A549 (cell line): ENCODE measurements at regions not wholly inside any gene's neighbourhood (a gene's known extent, or its start where the extent isn't known, plus 50 kb on each side); places are given as distances from the start of the nearest gene placed in this dataset.

Experiments
- ATAC-seq, 2 experiments: fragments of 200-7000 bp in 1 of 2; fragments of >200 bp in 1 of 2; cut with Nextera tagmentation in 1 of 2; cut with Tn5 transposase in 1 of 2; 3 replicates each; pipeline versions ENCODE4 v1.8.0 to v1.9.1; 2018 to 2020; ENCODE audit warnings: mild to moderate bottlenecking in 1 of 2, moderate library complexity in 1 of 2
- CTCF ChIA-PET: fragments of 300-600 bp; sonication (Branson Sonifier 250); formaldehyde crosslinking; extraction: SDS; loops from one replicate; lab custom pipeline; 2021; ENCODE audit warnings: antibody characterized with exemption, inconsistent platforms; lab: Yijun Ruan, JAX
- POLR2A ChIA-PET: fragments of 350-600 bp; formaldehyde crosslinking; extraction: SDS; loops from one replicate; lab custom pipeline; 2021; ENCODE audit warnings: antibody characterized with exemption, inconsistent platforms; lab: Yijun Ruan, JAX
- DNase-seq, 2 experiments: peaks; one replicate each; pipeline versions ENCODE4 v3.0.0 to v3.0.0-alpha.2; 2011 to 2016; ENCODE audit warnings: low read depth in 1 of 2, low spot score in 1 of 2
- FAIRE-seq: peaks from 2 replicates; lab custom pipeline; 2011; peaks lifted over from hg19 to GRCh38; lab: Jason Lieb, UNC
- H3K27ac ChIP-seq, 2 experiments: fragments of >200 bp; sonication (Bioruptor Twin); formaldehyde crosslinking; 3 replicates each; pipeline ENCODE4 v1.5.1; 2016 to 2017
- H3K4me1 ChIP-seq: fragments of >200 bp; sonication (Bioruptor Twin); formaldehyde crosslinking; 3 replicates; pipeline ENCODE4 v1.6.1; 2016
- H3K4me2 ChIP-seq: fragments of >200 bp; sonication (Bioruptor Twin); formaldehyde crosslinking; 3 replicates; pipeline ENCODE4 v1.6.1; 2016
- H3K4me3 ChIP-seq: fragments of >200 bp; sonication (Bioruptor Twin); formaldehyde crosslinking; 3 replicates; pipeline ENCODE4 v1.5.1; 2016
- H3K9me3 ChIP-seq: fragments of >200 bp; sonication (Bioruptor Twin); formaldehyde crosslinking; 3 replicates; pipeline ENCODE4 v1.6.1; 2016
- CHD4 ChIP-seq: fragments of 200-600 bp; sonication (generic); IDR thresholded peaks from 2 replicates; pipeline ENCODE4 v1.6.1; 2016; ENCODE audit warnings: antibody characterized with exemption, mild to moderate bottlenecking, borderline replicate concordance
- CTCF ChIP-seq: fragments of >200 bp; sonication (Bioruptor Twin); formaldehyde crosslinking; IDR thresholded peaks from 3 replicates; pipeline ENCODE4 v1.5.1; 2016
- EHMT2 ChIP-seq: fragments of 200-600 bp; sonication (generic); IDR thresholded peaks from 2 replicates; pipeline ENCODE4 v1.6.1; 2016; ENCODE audit warnings: antibody characterized with exemption, low read depth, mild to moderate bottlenecking, moderate library complexity
- EP300 ChIP-seq, 2 experiments: fragments of >200 bp; sonication (Bioruptor Twin); formaldehyde crosslinking; IDR thresholded peaks; 2 replicates in 1 of 2; 3 replicates in 1 of 2; pipeline ENCODE4 v1.6.1; 2016 to 2017
- ESRRA ChIP-seq: fragments of 150-350 bp; IDR thresholded peaks from 2 replicates; pipeline ENCODE4 v1.6.1; 2014; ENCODE audit warnings: mild to moderate bottlenecking, low read length, borderline replicate concordance
- FOSB ChIP-seq: fragments of 250-450 bp; sonication (Bioruptor Pico); IDR thresholded peaks from 2 replicates; pipeline ENCODE4 v1.5.0; 2020; ENCODE audit warnings: mild to moderate bottlenecking, moderate library complexity
- GATA3 ChIP-seq: IDR thresholded peaks from 2 replicates; pipeline ENCODE4 v1.6.1; 2012; ENCODE audit warnings: borderline replicate concordance
- HDAC2 ChIP-seq: fragments of 200-600 bp; sonication (generic); IDR thresholded peaks from 2 replicates; pipeline ENCODE4 v1.6.1; 2016
- HOXB13 ChIP-seq: fragments of 250-450 bp; sonication (Bioruptor Pico); IDR thresholded peaks from 2 replicates; pipeline ENCODE4 v1.5.0; 2020; ENCODE audit warnings: low read depth, mild to moderate bottlenecking, moderate library complexity
- JUN ChIP-seq, 2 experiments: fragments of >200 bp; sonication (Bioruptor Twin); formaldehyde crosslinking; IDR thresholded peaks; 2 replicates in 1 of 2; 3 replicates in 1 of 2; pipeline ENCODE4 v1.6.1; 2016 to 2017
- MYC ChIP-seq: IDR thresholded peaks from 2 replicates; pipeline ENCODE4 v1.6.1; 2012; ENCODE audit warnings: mild to moderate bottlenecking, inconsistent platforms, low read length, improper control_type of control experiment, borderline replicate concordance
- NFE2L2 ChIP-seq: fragments of 150-350 bp; conservative IDR thresholded peaks from 2 replicates; pipeline ENCODE4 v1.6.1; 2014; ENCODE audit warnings: low read length
- PBX3 ChIP-seq: IDR thresholded peaks from 2 replicates; pipeline ENCODE4 v1.6.1; 2012
- POLR2AphosphoS2 ChIP-seq: conservative IDR thresholded peaks from 2 replicates; pipeline ENCODE4 v1.6.1; 2012; ENCODE audit warnings: low read length, improper control_type of control experiment, inconsistent platforms
- RAD21 ChIP-seq, 2 experiments: fragments of >200 bp in 1 of 2; sonication (Bioruptor Twin) in 1 of 2; formaldehyde crosslinking in 1 of 2; IDR thresholded peaks in 1 of 2; conservative IDR thresholded peaks in 1 of 2; 2 replicates in 1 of 2; 3 replicates in 1 of 2; pipeline ENCODE4 v1.6.1; 2012 to 2018; ENCODE audit warnings: inconsistent platforms in 1 of 2
- RARB ChIP-seq: fragments of 250-450 bp; sonication (Bioruptor Pico); IDR thresholded peaks from 2 replicates; pipeline ENCODE4 v1.8.0; 2021; ENCODE audit warnings: mild to moderate bottlenecking, moderate library complexity
- REST ChIP-seq: fragments of 200-600 bp; sonication (generic); IDR thresholded peaks from 2 replicates; pipeline ENCODE4 v1.6.1; 2016; ENCODE audit warnings: antibody characterized with exemption, mild to moderate bottlenecking, moderate library complexity
- RNF2 ChIP-seq: fragments of 200-600 bp; sonication (generic); IDR thresholded peaks from 2 replicates; pipeline ENCODE4 v1.6.1; 2016; ENCODE audit warnings: low read depth, mild to moderate bottlenecking, antibody characterized with exemption, moderate library complexity, borderline replicate concordance
- SMC3 ChIP-seq: fragments of >200 bp; sonication (Bioruptor Twin); formaldehyde crosslinking; IDR thresholded peaks from 3 replicates; pipeline ENCODE4 v1.6.1; 2018; ENCODE audit warnings: inconsistent platforms
- TFCP2L1 ChIP-seq: fragments of 250-450 bp; sonication (Bioruptor Pico); IDR thresholded peaks from 2 replicates; pipeline ENCODE4 v1.5.0; 2021; ENCODE audit warnings: mild to moderate bottlenecking
- ZC3H11A ChIP-seq: fragments of 450-650 bp; IDR thresholded peaks from 2 replicates; pipeline ENCODE4 v1.6.1; 2014; ENCODE audit warnings: antibody characterized with exemption, mild to moderate bottlenecking
- WGBS: methylation state at CpG from one replicate; pipeline ENCODE4 v1.1.6; 2017; ENCODE audit errors: missing lambda C conversion rate; 5-methylcytosine and 5-hydroxymethylcytosine counted together
- TF ChIP-seq, protein P1 (sequence below): fragments of 250-450 bp; sonication (Bioruptor Pico); IDR thresholded peaks from 2 replicates; pipeline ENCODE4 v1.5.0; 2021; ENCODE audit warnings: mild to moderate bottlenecking, moderate library complexity, borderline replicate concordance
- TF ChIP-seq, protein P2 (sequence below): IDR thresholded peaks from 2 replicates; pipeline ENCODE4 v1.6.1; 2012; ENCODE audit warnings: low read depth, borderline replicate concordance

DNA sequence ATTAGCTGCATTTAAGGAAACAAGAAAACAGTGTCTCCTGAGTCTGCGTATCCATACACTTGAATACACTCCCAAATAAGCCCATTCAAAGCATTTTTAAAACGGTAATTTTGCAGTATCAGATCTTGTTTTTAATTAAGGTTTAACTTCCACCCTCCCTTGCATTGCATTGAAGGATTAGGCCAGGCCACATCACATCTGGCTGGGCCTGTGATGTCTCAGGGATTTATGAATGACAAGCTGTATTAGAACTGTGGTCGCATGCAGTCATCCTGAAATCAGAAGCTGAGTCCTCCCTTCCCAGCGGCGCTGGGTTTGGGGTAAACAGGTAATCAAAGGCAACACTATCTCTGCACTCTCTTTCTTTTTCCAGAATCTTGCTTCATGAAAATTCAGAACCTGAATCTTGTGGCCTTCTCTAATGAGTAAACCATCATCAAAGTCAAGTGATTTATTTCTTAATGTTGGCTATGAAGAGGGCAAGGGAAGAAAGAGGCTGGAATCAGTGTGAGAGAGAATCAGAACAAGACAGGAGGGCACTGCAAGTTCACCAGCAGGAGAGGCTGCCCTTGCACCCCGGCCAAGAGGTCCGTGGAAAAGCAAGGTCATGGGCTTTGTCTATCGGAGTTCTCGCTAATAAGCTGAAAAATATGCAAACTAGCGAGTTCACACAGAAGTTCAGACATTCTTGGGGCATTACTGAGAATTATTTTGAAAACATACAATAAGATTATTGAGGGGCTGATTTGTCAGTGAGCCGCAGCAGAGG, 80.0 kb upstream of the ZSWIM6 start:
- CTCF ChIA-PET, result interaction anchor here (0.7 to 0.8 kb wide), 2 partner anchors 9 to 572 kb away, joined by 3 read pairs; no protein-coding TSS in a partner anchor
- Histone ChIP-seq H3K9me3 (peaks cover 6% of the 10 kb centered on the region; the same call in 1 of the 3 replicates), H3K4me3 (no peak overlapping the region), H3K4me1 (peaks cover 13% of the 10 kb centered on the region; the same call in 2 of the 3 replicates)
- no peak for ATAC-seq
- no peak for TF ChIP-seq MYC
- TF ChIP-seq CTCF, result no peak
- no peak for TF ChIP-seq TFCP2L1 (CRISPR knock-in tag)
- TF ChIP-seq REST, result no peak
- no peak for TF ChIP-seq CHD4
- TF ChIP-seq JUN (IDR thresholded peaks at IDR 0.05), result no peak
- no peak for TF ChIP-seq POLR2AphosphoS2
- no peak for TF ChIP-seq RNF2
- TF ChIP-seq NFE2L2, result no peak
- TF ChIP-seq GATA3, result no peak
- TF ChIP-seq EHMT2, result no peak
- no peak for TF ChIP-seq FOSB (CRISPR knock-in tag)
- TF ChIP-seq, all 56 proteins: peak for 0
- FAIRE-seq, result no peak
- H3K4me2 ChIP-seq, result no peak overlapping the region
- no peak overlapping the region for H3K27ac ChIP-seq
- DNase-seq, result no peak
- POLR2A ChIA-PET, result no interaction called here
- WGBS, result 88% methylated on average over 11 of the region's 11 CpGs

DNA sequence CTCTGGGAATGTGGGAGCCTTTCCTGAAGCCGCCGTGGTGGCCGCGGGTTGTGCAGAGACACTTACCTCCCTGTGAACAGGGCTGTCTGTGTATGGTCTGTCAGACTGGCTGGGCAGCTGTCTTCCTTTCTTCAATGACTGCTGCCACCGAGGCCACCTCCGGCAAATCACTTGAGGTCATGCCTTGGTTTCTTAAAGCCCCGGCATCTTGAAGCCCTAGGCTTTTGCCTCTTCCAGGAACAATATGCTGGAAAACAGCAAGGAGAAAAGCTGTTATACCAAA, 79.5 kb upstream of the ZSWIM6 start:
- FAIRE-seq, result no peak
- 94% methylated on average over 7 of the region's 7 CpGs for WGBS
- TF ChIP-seq, protein P1, sequence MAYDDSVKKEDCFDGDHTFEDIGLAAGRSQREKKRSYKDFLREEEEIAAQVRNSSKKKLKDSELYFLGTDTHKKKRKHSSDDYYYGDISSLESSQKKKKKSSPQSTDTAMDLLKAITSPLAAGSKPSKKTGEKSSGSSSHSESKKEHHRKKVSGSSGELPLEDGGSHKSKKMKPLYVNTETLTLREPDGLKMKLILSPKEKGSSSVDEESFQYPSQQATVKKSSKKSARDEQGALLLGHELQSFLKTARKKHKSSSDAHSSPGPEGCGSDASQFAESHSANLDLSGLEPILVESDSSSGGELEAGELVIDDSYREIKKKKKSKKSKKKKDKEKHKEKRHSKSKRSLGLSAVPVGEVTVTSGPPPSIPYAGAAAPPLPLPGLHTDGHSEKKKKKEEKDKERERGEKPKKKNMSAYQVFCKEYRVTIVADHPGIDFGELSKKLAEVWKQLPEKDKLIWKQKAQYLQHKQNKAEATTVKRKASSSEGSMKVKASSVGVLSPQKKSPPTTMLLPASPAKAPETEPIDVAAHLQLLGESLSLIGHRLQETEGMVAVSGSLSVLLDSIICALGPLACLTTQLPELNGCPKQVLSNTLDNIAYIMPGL (CRISPR knock-in tag), result no peak
- TF ChIP-seq, protein P2, sequence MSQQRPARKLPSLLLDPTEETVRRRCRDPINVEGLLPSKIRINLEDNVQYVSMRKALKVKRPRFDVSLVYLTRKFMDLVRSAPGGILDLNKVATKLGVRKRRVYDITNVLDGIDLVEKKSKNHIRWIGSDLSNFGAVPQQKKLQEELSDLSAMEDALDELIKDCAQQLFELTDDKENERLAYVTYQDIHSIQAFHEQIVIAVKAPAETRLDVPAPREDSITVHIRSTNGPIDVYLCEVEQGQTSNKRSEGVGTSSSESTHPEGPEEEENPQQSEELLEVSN, result no peak
- no peak for TF ChIP-seq ZC3H11A
- TF ChIP-seq EP300 (IDR thresholded peaks at IDR 0.05), result no peak
- TF ChIP-seq MYC, result no peak
- no peak for TF ChIP-seq HDAC2
- TF ChIP-seq HOXB13 (CRISPR knock-in tag), result no peak
- TF ChIP-seq ESRRA, result no peak
- no peak for TF ChIP-seq SMC3
- no peak for TF ChIP-seq RAD21 (conservative IDR thresholded peaks at IDR 0.05 in 1 of 2, IDR thresholded peaks at IDR 0.05 in 1 of 2)
- no peak for TF ChIP-seq PBX3
- no peak for TF ChIP-seq REST
- no peak for TF ChIP-seq RARB (CRISPR knock-in tag)

More for the DNA sequence above, 79.5 kb upstream of the ZSWIM6 start:
- no peak overlapping the region for H3K4me2 ChIP-seq
- H3K27ac ChIP-seq, result no peak overlapping the region
- DNase-seq, result no peak
- H3K4me3 ChIP-seq, result no peak overlapping the region
- peaks cover 6% of the 10 kb centered on the region; the same call in 1 of the 3 replicates for H3K9me3 ChIP-seq
- ChIA-PET CTCF (interaction anchor here (0.8 kb wide), 1 partner anchor 10 kb away, joined by 3 read pairs; no protein-coding TSS in a partner anchor), POLR2A (no interaction called here)
- ATAC-seq, result no peak
- peaks cover 13% of the 10 kb centered on the region; the same call in 2 of the 3 replicates for H3K4me1 ChIP-seq
